ENCODE measurements at regions not wholly inside any gene's neighbourhood (a gene's known extent, or its start where the extent isn't known, plus 50 kb on each side); places are given as distances from the start of the nearest gene placed in this dataset.

GRCh38 chr4:12359420-12359819 lies 930.7 kb upstream of the HS3ST1 start:
- no peak for ATAC-seq (ENCODE audit: low read depth)
- Histone ChIP-seq H3K36me3 (ENCODE audit: control insufficient read depth, insufficient read depth, low read length) (no peaks in the 10 kb centered on the region), H3K27me3 (ENCODE audit: control insufficient read depth, insufficient read depth, low read length) (no peaks in the 10 kb centered on the region), H2AK9ac (replicated peaks; ENCODE audit: low read depth, low read length, poor library complexity) (no peak overlapping the region), H2BK5ac (ENCODE audit: low read depth, low read length, poor library complexity, severe bottlenecking) (no peak overlapping the region), H3K9ac (ENCODE audit: low read depth, low read length) (no peak overlapping the region), H3K4ac (ENCODE audit: low read depth, low read length) (no peak overlapping the region), H4K8ac (ENCODE audit: low read depth in 2 of 2, low read length in 2 of 2) (no peak overlapping the region), H3K18ac (ENCODE audit: low read depth, low read length) (no peak overlapping the region), H2BK120ac (ENCODE audit: low read depth, low read length) (no peak overlapping the region), H4K20me1 (ENCODE audit: insufficient read depth, low read length) (no peaks in the 10 kb centered on the region), H3K27ac (ENCODE audit: insufficient read depth, low read length) (no peak overlapping the region), H2AFZ (replicated peaks; ENCODE audit: low read length, poor library complexity) (no peak overlapping the region), H2BK20ac (ENCODE audit: low read depth, low read length) (no peak overlapping the region), H2BK15ac (ENCODE audit: low read depth, low read length) (no peak overlapping the region), H3K4me1 (ENCODE audit: control insufficient read depth, insufficient read depth, low read length) (no peaks in the 10 kb centered on the region), H3K56ac (ENCODE audit: extremely low read depth, insufficient read depth, low read length) (no peak overlapping the region), H3K23ac (ENCODE audit: low read depth, low read length) (no peak overlapping the region), H3K9me3 (ENCODE audit: control insufficient read depth, insufficient read depth, low read length) (peaks cover 5% of the 10 kb centered on the region; the same call in 1 of the 2 replicates), H2AK5ac (ENCODE audit: low read depth, low read length) (no peak overlapping the region), H3K14ac (replicated peaks; ENCODE audit: low read depth, low read length) (no peak overlapping the region), H4K5ac (ENCODE audit: low read depth, low read length) (no peak overlapping the region), H4K91ac (ENCODE audit: insufficient read depth, low read depth, low read length) (no peak overlapping the region), H3K4me2 (ENCODE audit: low read depth, low read length) (no peak overlapping the region), H3K79me1 (ENCODE audit: low read depth in 1 of 2, low read length in 2 of 2) (no peaks in the 10 kb centered on the region), H3K4me3 (ENCODE audit: insufficient read depth, low read depth, low read length) (no peak overlapping the region), H3K9me1 (ENCODE audit: insufficient read depth, low read length) (no peaks in the 10 kb centered on the region)
- intact Hi-C loops (cut with micrococcal nuclease) (no loop called here), in situ Hi-C loops (cut with MboI; ENCODE audit: low sequenced_read_pairs) (no loop called here), dilution Hi-C loops (cut with HindIII; ENCODE audit: low sequenced_read_pairs, unreplicated experiment) (no loop called here)
- TF ChIP-seq USF2 (IDR thresholded peaks at IDR 0.05; ENCODE audit: low read depth, low read length) = no peak
- TF ChIP-seq FOS (IDR thresholded peaks at IDR 0.05; ENCODE audit: low read depth, low read length) = no peak
- TF ChIP-seq CHD1 (IDR thresholded peaks at IDR 0.05; ENCODE audit: low read depth, low read length) = no peak
- TF ChIP-seq CEBPB (IDR thresholded peaks at IDR 0.05; ENCODE audit: low read depth, low read length) = no peak
- TF ChIP-seq MXI1 (IDR thresholded peaks at IDR 0.05; ENCODE audit: borderline replicate concordance, low read depth, low read length) = no peak
- TF ChIP-seq RCOR1 (IDR thresholded peaks at IDR 0.05; ENCODE audit: insufficient replicate concordance, low read length) = no peak
- TF ChIP-seq ELK1 (IDR thresholded peaks at IDR 0.05; ENCODE audit: borderline replicate concordance, low read depth, low read length) = no peak
- no peak for TF ChIP-seq POLR2A (IDR thresholded peaks at IDR 0.05; ENCODE audit: low read depth, low read length)
- no peak for TF ChIP-seq SMC3 (IDR thresholded peaks at IDR 0.05; ENCODE audit: low read depth, low read length)
- TF ChIP-seq CTCF (conservative IDR thresholded peaks at IDR 0.05; ENCODE audit: low read depth, low read length) = no peak
- TF ChIP-seq RAD21 (IDR thresholded peaks at IDR 0.05; ENCODE audit: low read length) = no peak
- TF ChIP-seq RFX5 (IDR thresholded peaks at IDR 0.05; ENCODE audit: low read depth, low read length) = no peak
- TF ChIP-seq MAFK (IDR thresholded peaks at IDR 0.05; ENCODE audit: low read depth, low read length) = no peak
- no TSS peak for BruUV-seq (replicated peaks)
- ChIA-PET POLR2A (ENCODE audit: unreplicated experiment) (no interaction called here), CTCF (no interaction called here)
- no CpG with 5 or more reads among the region's 3 CpGs for WGBS, 2 experiments (ENCODE audit: extremely low coverage in 2 of 2, insufficient read length in 1 of 2)
- DNase-seq = no peak
